ENCODE measurements at regions not wholly inside any gene's neighbourhood (a gene's known extent, or its start where the extent isn't known, plus 50 kb on each side); places are given as distances from the start of the nearest gene placed in this dataset.

- TF ChIP-seq, protein P1, sequence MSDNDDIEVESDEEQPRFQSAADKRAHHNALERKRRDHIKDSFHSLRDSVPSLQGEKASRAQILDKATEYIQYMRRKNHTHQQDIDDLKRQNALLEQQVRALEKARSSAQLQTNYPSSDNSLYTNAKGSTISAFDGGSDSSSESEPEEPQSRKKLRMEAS (IDR thresholded peaks at IDR 0.05), result no peak
- TF ChIP-seq FOXM1 (IDR thresholded peaks at IDR 0.05; ENCODE audit: borderline replicate concordance, low read depth) (no peak), TEAD4 (IDR thresholded peaks at IDR 0.05) (no peak), NFIC (IDR thresholded peaks at IDR 0.05) (no peak), TCF12 (IDR thresholded peaks at IDR 0.05; ENCODE audit: low read depth) (no peak), CEBPB (IDR thresholded peaks at IDR 0.05) (no peak), ZBTB7A (IDR thresholded peaks at IDR 0.05; ENCODE audit: low read depth) (no peak), EGR1 (IDR thresholded peaks at IDR 0.05) (no peak), CREB1 (IDR thresholded peaks at IDR 0.05; ENCODE audit: low read depth) (no peak), YY1 (IDR thresholded peaks at IDR 0.05; ENCODE audit: low read depth) (no peak), EP300 (IDR thresholded peaks at IDR 0.05; ENCODE audit: borderline replicate concordance) (no peak), RAD21 (IDR thresholded peaks at IDR 0.05; ENCODE audit: low read depth) (no peak)
- TF ChIP-seq, protein P2, sequence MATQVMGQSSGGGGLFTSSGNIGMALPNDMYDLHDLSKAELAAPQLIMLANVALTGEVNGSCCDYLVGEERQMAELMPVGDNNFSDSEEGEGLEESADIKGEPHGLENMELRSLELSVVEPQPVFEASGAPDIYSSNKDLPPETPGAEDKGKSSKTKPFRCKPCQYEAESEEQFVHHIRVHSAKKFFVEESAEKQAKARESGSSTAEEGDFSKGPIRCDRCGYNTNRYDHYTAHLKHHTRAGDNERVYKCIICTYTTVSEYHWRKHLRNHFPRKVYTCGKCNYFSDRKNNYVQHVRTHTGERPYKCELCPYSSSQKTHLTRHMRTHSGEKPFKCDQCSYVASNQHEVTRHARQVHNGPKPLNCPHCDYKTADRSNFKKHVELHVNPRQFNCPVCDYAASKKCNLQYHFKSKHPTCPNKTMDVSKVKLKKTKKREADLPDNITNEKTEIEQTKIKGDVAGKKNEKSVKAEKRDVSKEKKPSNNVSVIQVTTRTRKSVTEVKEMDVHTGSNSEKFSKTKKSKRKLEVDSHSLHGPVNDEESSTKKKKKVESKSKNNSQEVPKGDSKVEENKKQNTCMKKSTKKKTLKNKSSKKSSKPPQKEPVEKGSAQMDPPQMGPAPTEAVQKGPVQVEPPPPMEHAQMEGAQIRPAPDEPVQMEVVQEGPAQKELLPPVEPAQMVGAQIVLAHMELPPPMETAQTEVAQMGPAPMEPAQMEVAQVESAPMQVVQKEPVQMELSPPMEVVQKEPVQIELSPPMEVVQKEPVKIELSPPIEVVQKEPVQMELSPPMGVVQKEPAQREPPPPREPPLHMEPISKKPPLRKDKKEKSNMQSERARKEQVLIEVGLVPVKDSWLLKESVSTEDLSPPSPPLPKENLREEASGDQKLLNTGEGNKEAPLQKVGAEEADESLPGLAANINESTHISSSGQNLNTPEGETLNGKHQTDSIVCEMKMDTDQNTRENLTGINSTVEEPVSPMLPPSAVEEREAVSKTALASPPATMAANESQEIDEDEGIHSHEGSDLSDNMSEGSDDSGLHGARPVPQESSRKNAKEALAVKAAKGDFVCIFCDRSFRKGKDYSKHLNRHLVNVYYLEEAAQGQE (IDR thresholded peaks at IDR 0.05; ENCODE audit: low read depth), result no peak
- TF ChIP-seq, protein P3, sequence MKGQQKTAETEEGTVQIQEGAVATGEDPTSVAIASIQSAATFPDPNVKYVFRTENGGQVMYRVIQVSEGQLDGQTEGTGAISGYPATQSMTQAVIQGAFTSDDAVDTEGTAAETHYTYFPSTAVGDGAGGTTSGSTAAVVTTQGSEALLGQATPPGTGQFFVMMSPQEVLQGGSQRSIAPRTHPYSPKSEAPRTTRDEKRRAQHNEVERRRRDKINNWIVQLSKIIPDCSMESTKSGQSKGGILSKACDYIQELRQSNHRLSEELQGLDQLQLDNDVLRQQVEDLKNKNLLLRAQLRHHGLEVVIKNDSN (IDR thresholded peaks at IDR 0.05), result no peak
Measured at GRCh38 chr3:18837137-18837755, 311.1 kb upstream of the KCNH8 start.

GRCh38 chr3:18835021-18835420 lies 313.3 kb upstream of the KCNH8 start:
- TF ChIP-seq RAD21 (IDR thresholded peaks at IDR 0.05; ENCODE audit: low read depth) (no peak), EP300 (IDR thresholded peaks at IDR 0.05; ENCODE audit: borderline replicate concordance) (no peak), TCF12 (IDR thresholded peaks at IDR 0.05; ENCODE audit: low read depth) (no peak), NFIC (IDR thresholded peaks at IDR 0.05) (no peak)
- TF ChIP-seq, protein P1 (IDR thresholded peaks at IDR 0.05), result no peak

DNA sequence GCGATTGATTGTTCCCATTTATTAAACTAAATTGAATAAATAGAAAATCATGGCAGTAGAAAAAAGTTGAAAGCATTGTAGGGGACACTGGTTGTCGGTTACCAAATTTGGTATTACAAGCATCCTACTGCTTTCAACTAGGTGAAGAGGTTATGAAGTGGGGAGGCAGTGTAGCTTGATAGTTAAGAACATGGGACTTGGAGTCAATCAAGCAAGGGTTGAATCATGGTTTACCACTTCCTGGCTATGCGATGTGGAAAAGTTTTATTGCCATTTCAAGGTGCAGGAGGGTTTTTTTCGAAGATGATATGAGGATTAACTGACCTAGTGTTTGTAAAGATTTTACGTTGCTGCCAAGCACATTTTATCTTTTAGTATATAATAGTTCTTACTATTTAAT lies 318.2 kb upstream of the KCNH8 start:
- TF ChIP-seq, protein P3 (IDR thresholded peaks at IDR 0.05), result no peak
- TF ChIP-seq TAF1 (IDR thresholded peaks at IDR 0.05; ENCODE audit: low read depth) (no peak), ZBTB7A (IDR thresholded peaks at IDR 0.05; ENCODE audit: low read depth) (no peak), CEBPB (IDR thresholded peaks at IDR 0.05) (no peak), NFIC (IDR thresholded peaks at IDR 0.05) (no peak), EP300 (IDR thresholded peaks at IDR 0.05; ENCODE audit: borderline replicate concordance) (no peak), RAD21 (IDR thresholded peaks at IDR 0.05; ENCODE audit: low read depth) (no peak), EGR1 (IDR thresholded peaks at IDR 0.05) (no peak), TEAD4 (IDR thresholded peaks at IDR 0.05) (no peak), FOXM1 (IDR thresholded peaks at IDR 0.05; ENCODE audit: borderline replicate concordance, low read depth) (no peak), CREB1 (IDR thresholded peaks at IDR 0.05; ENCODE audit: low read depth) (no peak), YY1 (IDR thresholded peaks at IDR 0.05; ENCODE audit: low read depth) (no peak), TCF12 (IDR thresholded peaks at IDR 0.05; ENCODE audit: low read depth) (no peak)
- TF ChIP-seq, protein P2 (IDR thresholded peaks at IDR 0.05; ENCODE audit: low read depth), result no peak
- TF ChIP-seq, protein P1 (IDR thresholded peaks at IDR 0.05), result no peak

- TF ChIP-seq NFIC (IDR thresholded peaks at IDR 0.05) (no peak), ZBTB7A (IDR thresholded peaks at IDR 0.05; ENCODE audit: low read depth) (no peak), EP300 (IDR thresholded peaks at IDR 0.05; ENCODE audit: borderline replicate concordance) (no peak), YY1 (IDR thresholded peaks at IDR 0.05; ENCODE audit: low read depth) (no peak), FOXM1 (IDR thresholded peaks at IDR 0.05; ENCODE audit: borderline replicate concordance, low read depth) (no peak), TCF12 (IDR thresholded peaks at IDR 0.05; ENCODE audit: low read depth) (no peak), TAF1 (IDR thresholded peaks at IDR 0.05; ENCODE audit: low read depth) (no peak), TEAD4 (IDR thresholded peaks at IDR 0.05) (no peak)
- TF ChIP-seq, protein P1 (IDR thresholded peaks at IDR 0.05), result no peak
- TF ChIP-seq, protein P2 (IDR thresholded peaks at IDR 0.05; ENCODE audit: low read depth), result no peak
- TF ChIP-seq, protein P3 (IDR thresholded peaks at IDR 0.05), result no peak
Measured at GRCh38 chr3:18828637-18829036, 319.7 kb upstream of the KCNH8 start.

All from Ishikawa (cell line).